HCT116 (cell line): ENCODE measurements at regions not wholly inside any gene's neighbourhood (a gene's known extent, or its start where the extent isn't known, plus 50 kb on each side); places are given as distances from the start of the nearest gene placed in this dataset.

Experiments
- CEBPB ChIP-seq: IDR thresholded peaks from 2 replicates; pipeline ENCODE4 v1.6.1; 2012; ENCODE audit warnings: low read depth
- EZH2 ChIP-seq: fragments of 200-600 bp; sonication (generic); IDR thresholded peaks from 2 replicates; pipeline ENCODE4 v1.6.1; 2017; ENCODE audit warnings: antibody characterized with exemption, mixed run types
- EZH2phosphoT487 ChIP-seq: fragments of 200-600 bp; IDR thresholded peaks from 2 replicates; pipeline ENCODE4 v1.6.1; 2018; ENCODE audit warnings: antibody characterized with exemption, borderline replicate concordance
- POLR2A ChIP-seq: IDR thresholded peaks from 2 replicates; pipeline ENCODE4 v1.7.0; 2011; ENCODE audit warnings: borderline replicate concordance; ENCODE audit not compliant: insufficient read depth, insufficient read length; ENCODE audit errors: extremely low read depth
- POLR2AphosphoS5 ChIP-seq: IDR thresholded peaks from 2 replicates; pipeline ENCODE4 v1.6.1; 2011; ENCODE audit warnings: mild to moderate bottlenecking, low read depth, low read length, moderate library complexity
- ZBTB33 ChIP-seq: IDR thresholded peaks from 2 replicates; pipeline ENCODE4 v1.6.1; 2011; ENCODE audit warnings: mild to moderate bottlenecking, low read length, moderate library complexity; ENCODE audit not compliant: insufficient replicate concordance; ENCODE audit errors: extremely low read depth
- TF ChIP-seq, protein P1 (sequence below), 3 experiments: fragments of 200-600 bp in 1 of 3; sonication (generic) in 1 of 3; IDR thresholded peaks in 2 of 3; conservative IDR thresholded peaks in 1 of 3; 2 replicates each; pipeline ENCODE4 v1.5.1; 2012 to 2017; ENCODE audit warnings: low read depth in 2 of 3, low read length in 2 of 3, antibody characterized with exemption in 1 of 3, borderline replicate concordance in 1 of 3, control low read depth in 1 of 3, mild to moderate bottlenecking in 1 of 3, mixed read lengths in 1 of 3, mixed run types in 1 of 3, moderate library complexity in 1 of 3; ENCODE audit not compliant: insufficient read depth in 1 of 3

GRCh38 chr9:13975611-13976290 lies 338.2 kb downstream of the NFIB start:
- TF ChIP-seq, protein P1, sequence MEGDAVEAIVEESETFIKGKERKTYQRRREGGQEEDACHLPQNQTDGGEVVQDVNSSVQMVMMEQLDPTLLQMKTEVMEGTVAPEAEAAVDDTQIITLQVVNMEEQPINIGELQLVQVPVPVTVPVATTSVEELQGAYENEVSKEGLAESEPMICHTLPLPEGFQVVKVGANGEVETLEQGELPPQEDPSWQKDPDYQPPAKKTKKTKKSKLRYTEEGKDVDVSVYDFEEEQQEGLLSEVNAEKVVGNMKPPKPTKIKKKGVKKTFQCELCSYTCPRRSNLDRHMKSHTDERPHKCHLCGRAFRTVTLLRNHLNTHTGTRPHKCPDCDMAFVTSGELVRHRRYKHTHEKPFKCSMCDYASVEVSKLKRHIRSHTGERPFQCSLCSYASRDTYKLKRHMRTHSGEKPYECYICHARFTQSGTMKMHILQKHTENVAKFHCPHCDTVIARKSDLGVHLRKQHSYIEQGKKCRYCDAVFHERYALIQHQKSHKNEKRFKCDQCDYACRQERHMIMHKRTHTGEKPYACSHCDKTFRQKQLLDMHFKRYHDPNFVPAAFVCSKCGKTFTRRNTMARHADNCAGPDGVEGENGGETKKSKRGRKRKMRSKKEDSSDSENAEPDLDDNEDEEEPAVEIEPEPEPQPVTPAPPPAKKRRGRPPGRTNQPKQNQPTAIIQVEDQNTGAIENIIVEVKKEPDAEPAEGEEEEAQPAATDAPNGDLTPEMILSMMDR (IDR thresholded peaks at IDR 0.05 in 2 of 3, conservative IDR thresholded peaks at IDR 0.05 in 1 of 3; ENCODE audit: borderline replicate concordance in 1 of 3, insufficient read depth in 1 of 3, low read depth in 2 of 3, low read length in 2 of 3): no peak
- TF ChIP-seq POLR2A (no peak), EZH2 (no peak), CEBPB (no peak), POLR2AphosphoS5 (no peak), EZH2phosphoT487 (no peak), ZBTB33 (no peak)
